Fibroblast of lung (primary cell): ENCODE measurements at regions not wholly inside any gene's neighbourhood (a gene's known extent, or its start where the extent isn't known, plus 50 kb on each side); places are given as distances from the start of the nearest gene placed in this dataset.

Source experiments
- DNase-seq, 2 donors: peaks; one replicate each; pipeline versions ENCODE4 v3.0.0 to v3.0.0-alpha.2; 2010; ENCODE audit warnings: low read depth in 2 of 2
- H2AFZ ChIP-seq: 2 replicates; pipeline ENCODE4 v1.5.1; 2012; ENCODE audit warnings: low read length, control low read depth, inconsistent platforms
- H3K27ac ChIP-seq: 2 replicates; pipeline ENCODE4 v1.5.1; 2011; ENCODE audit warnings: low read length, control low read depth; ENCODE audit not compliant: insufficient read depth
- H3K27me3 ChIP-seq: 2 replicates; pipeline ENCODE4 v1.5.1; 2011; ENCODE audit warnings: mild to moderate bottlenecking, low read length; ENCODE audit not compliant: control insufficient read depth, insufficient read depth
- H3K36me3 ChIP-seq: 2 replicates; pipeline ENCODE4 v1.5.1; 2011; ENCODE audit warnings: low read length; ENCODE audit not compliant: control insufficient read depth, insufficient read depth
- H3K4me1 ChIP-seq: 2 replicates; pipeline ENCODE4 v1.5.1; 2011; ENCODE audit warnings: low read length; ENCODE audit not compliant: control insufficient read depth, insufficient read depth; ENCODE audit errors: extremely low read depth
- H3K4me2 ChIP-seq: 2 replicates; pipeline ENCODE4 v1.5.1; 2011; ENCODE audit warnings: low read length, control low read depth; ENCODE audit not compliant: insufficient read depth; ENCODE audit errors: extremely low read depth
- H3K4me3 ChIP-seq, 4 experiments: fragments of 200-600 bp in 1 of 4; sonication (generic) in 1 of 4; replicated peaks in 1 of 4; 2 replicates each; pipeline ENCODE4 v1.5.1; 2011 to 2016; ENCODE audit warnings: low read length in 4 of 4, low read depth in 3 of 4, mild to moderate bottlenecking in 3 of 4, control low read depth in 2 of 4, inconsistent platforms in 1 of 4, mixed read lengths in 1 of 4; ENCODE audit not compliant: insufficient read depth in 1 of 4; ENCODE audit errors: control extremely low read depth in 1 of 4
- H3K79me2 ChIP-seq: 2 replicates; pipeline ENCODE4 v1.5.1; 2012; ENCODE audit warnings: mild to moderate bottlenecking, low read length, inconsistent platforms; ENCODE audit not compliant: control insufficient read depth, insufficient read depth
- H3K9ac ChIP-seq: 2 replicates; pipeline ENCODE4 v1.5.1; 2011; ENCODE audit warnings: mild to moderate bottlenecking, low read length, control low read depth; ENCODE audit not compliant: insufficient read depth
- H3K9me3 ChIP-seq: 2 replicates; pipeline ENCODE4 v1.5.1; 2012; ENCODE audit warnings: low read depth, low read length; ENCODE audit not compliant: control insufficient read depth, insufficient read depth
- H4K20me1 ChIP-seq: 2 replicates; pipeline ENCODE4 v1.5.1; 2011; ENCODE audit warnings: low read length; ENCODE audit not compliant: control insufficient read depth, insufficient read depth; ENCODE audit errors: extremely low read depth
- CTCF ChIP-seq, 2 donors: IDR thresholded peaks in 1 of 2; conservative IDR thresholded peaks in 1 of 2; 1 replicate in 1 of 2; 2 replicates in 1 of 2; pipeline ENCODE4 v1.5.1; 2011 to 2012; ENCODE audit warnings: low read length in 2 of 2, control low read depth in 1 of 2, inconsistent platforms in 1 of 2, low read depth in 1 of 2, mild to moderate bottlenecking in 1 of 2
- EZH2 ChIP-seq: IDR thresholded peaks from 2 replicates; pipeline ENCODE4 v1.5.1; 2012; ENCODE audit warnings: low read length, control low read depth, mild to moderate bottlenecking; ENCODE audit errors: missing control alignments

GRCh38 chr7:144907577-144907976 is 71.7 kb upstream of the TPK1 start:
- H3K27me3 ChIP-seq: no peaks in the 10 kb centered on the region
- no peak overlapping the region for H3K4me3 ChIP-seq
- no peaks in the 10 kb centered on the region for H3K79me2 ChIP-seq
- H3K9me3 ChIP-seq: no peaks in the 10 kb centered on the region
- no peaks in the 10 kb centered on the region for H4K20me1 ChIP-seq
- TF ChIP-seq CTCF (conservative IDR thresholded peaks at IDR 0.05 in 1 of 2, IDR thresholded peaks at IDR 0.05 in 1 of 2; ENCODE audit: low read depth in 1 of 2, low read length in 2 of 2) (no peak), EZH2 (no peak)
- no peak overlapping the region for H3K4me2 ChIP-seq
- no peaks in the 10 kb centered on the region for H3K36me3 ChIP-seq
- no peak overlapping the region for H3K27ac ChIP-seq
- no peak overlapping the region for H2AFZ ChIP-seq
- H3K9ac ChIP-seq: no peak overlapping the region
- no peaks in the 10 kb centered on the region for H3K4me1 ChIP-seq
- no peak for DNase-seq

- H3K9me3 ChIP-seq: no peaks in the 10 kb centered on the region
- H3K4me2 ChIP-seq: no peak overlapping the region
- H3K9ac ChIP-seq: no peak overlapping the region
- H3K4me3 ChIP-seq: no peak overlapping the region
- DNase-seq: no peak
- no peaks in the 10 kb centered on the region for H3K79me2 ChIP-seq
- no peaks in the 10 kb centered on the region for H4K20me1 ChIP-seq
- H3K27me3 ChIP-seq: no peaks in the 10 kb centered on the region
- no peak overlapping the region for H2AFZ ChIP-seq
- H3K27ac ChIP-seq: no peak overlapping the region
- H3K4me1 ChIP-seq: no peaks in the 10 kb centered on the region
- TF ChIP-seq EZH2 (no peak), CTCF (conservative IDR thresholded peaks at IDR 0.05 in 1 of 2, IDR thresholded peaks at IDR 0.05 in 1 of 2; ENCODE audit: low read depth in 1 of 2, low read length in 2 of 2) (no peak)
- H3K36me3 ChIP-seq: no peaks in the 10 kb centered on the region
Measured at GRCh38 chr7:144903201-144903600, 67.3 kb upstream of the TPK1 start.

GRCh38 chr7:144892761-144893160 is 56.9 kb upstream of the TPK1 start:
- H3K4me1 ChIP-seq: no peaks in the 10 kb centered on the region
- no peak overlapping the region for H2AFZ ChIP-seq
- no peak overlapping the region for H3K4me3 ChIP-seq
- no peaks in the 10 kb centered on the region for H3K79me2 ChIP-seq
- H3K4me2 ChIP-seq: no peak overlapping the region
- no peaks in the 10 kb centered on the region for H3K36me3 ChIP-seq
- TF ChIP-seq EZH2 (no peak), CTCF (conservative IDR thresholded peaks at IDR 0.05 in 1 of 2, IDR thresholded peaks at IDR 0.05 in 1 of 2; ENCODE audit: low read depth in 1 of 2, low read length in 2 of 2) (no peak)
- H3K9me3 ChIP-seq: no peaks in the 10 kb centered on the region
- no peak for DNase-seq
- no peaks in the 10 kb centered on the region for H3K27me3 ChIP-seq
- H3K27ac ChIP-seq: no peak overlapping the region
- no peaks in the 10 kb centered on the region for H4K20me1 ChIP-seq
- H3K9ac ChIP-seq: no peak overlapping the region
